ENCODE measurements at regions not wholly inside any gene's neighbourhood (a gene's known extent, or its start where the extent isn't known, plus 50 kb on each side); places are given as distances from the start of the nearest gene placed in this dataset.

GRCh38 chr10:31702954-31703353 lies 225.7 kb downstream of the ARHGAP12 start:
- Histone ChIP-seq H3K4me1 (ENCODE audit: insufficient read depth, low read length) (peaks cover 34% of the 10 kb centered on the region), H3K79me2 (ENCODE audit: insufficient read depth, low read length) (no peaks in the 10 kb centered on the region), H3K27me3 (ENCODE audit: insufficient read depth, low read length) (no peaks in the 10 kb centered on the region), H2AFZ (ENCODE audit: low read depth, low read length) (no peak overlapping the region), H3K36me3 (ENCODE audit: insufficient read depth, low read length) (no peaks in the 10 kb centered on the region), H3K9ac (ENCODE audit: low read length) (no peak overlapping the region), H3K4me3 (ENCODE audit: insufficient read depth, low read depth, low read length) (no peak overlapping the region), H3K9me3 (ENCODE audit: insufficient read depth, low read depth, low read length) (peaks cover 4% of the 10 kb centered on the region), H3K27ac (ENCODE audit: low read depth, low read length) (no peak overlapping the region), H4K20me1 (ENCODE audit: insufficient read depth, low read length) (no peaks in the 10 kb centered on the region), H3K4me2 (ENCODE audit: low read length) (no peak overlapping the region)
- DNase-seq (ENCODE audit: low read depth) (no peak), FAIRE-seq (no peak)
- Mint-ChIP-seq H3K4me1 (ENCODE audit: low read depth, unreplicated experiment) (peaks cover 26% of the 10 kb centered on the region), H3K36me3 (ENCODE audit: low read depth, unreplicated experiment) (peaks cover 3% of the 10 kb centered on the region), H3K27me3 (ENCODE audit: low read depth, unreplicated experiment) (no peaks in the 10 kb centered on the region), H3K4me3 (ENCODE audit: unreplicated experiment) (no peak overlapping the region), H3K9me3 (ENCODE audit: unreplicated experiment) (peaks cover 17% of the 10 kb centered on the region), H3K27ac (ENCODE audit: unreplicated experiment) (no peak overlapping the region)
- TF ChIP-seq EZH2 (IDR thresholded peaks at IDR 0.05; ENCODE audit: insufficient read depth, low read length) (no peak), CTCF (IDR thresholded peaks at IDR 0.05; ENCODE audit: insufficient read depth, low read depth, low read length) (no peak)

GRCh38 chr10:31702005-31702404 lies 226.6 kb downstream of the ARHGAP12 start:
- no peaks in the 10 kb centered on the region for H3K27me3 ChIP-seq (ENCODE audit: insufficient read depth, low read length)
- H3K27ac ChIP-seq (ENCODE audit: low read depth, low read length): no peak overlapping the region
- H3K4me2 ChIP-seq (ENCODE audit: low read length): no peak overlapping the region
- FAIRE-seq (no peak), DNase-seq (ENCODE audit: low read depth) (no peak)
- no peak overlapping the region for H3K9ac ChIP-seq (ENCODE audit: low read length)
- H3K9me3 ChIP-seq (ENCODE audit: insufficient read depth, low read depth, low read length): peaks cover 4% of the 10 kb centered on the region
- Mint-ChIP-seq H3K36me3 (ENCODE audit: low read depth, unreplicated experiment) (peaks cover 3% of the 10 kb centered on the region), H3K27me3 (ENCODE audit: low read depth, unreplicated experiment) (no peaks in the 10 kb centered on the region), H3K9me3 (ENCODE audit: unreplicated experiment) (peaks cover 17% of the 10 kb centered on the region), H3K27ac (ENCODE audit: unreplicated experiment) (no peak overlapping the region), H3K4me1 (ENCODE audit: low read depth, unreplicated experiment) (peaks cover 24% of the 10 kb centered on the region), H3K4me3 (ENCODE audit: unreplicated experiment) (no peak overlapping the region)
- H2AFZ ChIP-seq (ENCODE audit: low read depth, low read length): no peak overlapping the region
- H4K20me1 ChIP-seq (ENCODE audit: insufficient read depth, low read length): no peaks in the 10 kb centered on the region
- no peak overlapping the region for H3K4me3 ChIP-seq (ENCODE audit: insufficient read depth, low read depth, low read length)
- H3K36me3 ChIP-seq (ENCODE audit: insufficient read depth, low read length): no peaks in the 10 kb centered on the region
- H3K4me1 ChIP-seq (ENCODE audit: insufficient read depth, low read length): peaks cover 34% of the 10 kb centered on the region
- TF ChIP-seq EZH2 (IDR thresholded peaks at IDR 0.05; ENCODE audit: insufficient read depth, low read length) (no peak), CTCF (IDR thresholded peaks at IDR 0.05; ENCODE audit: insufficient read depth, low read depth, low read length) (no peak)
- H3K79me2 ChIP-seq (ENCODE audit: insufficient read depth, low read length): no peaks in the 10 kb centered on the region

GRCh38 chr10:31701546-31701945 lies 227.1 kb downstream of the ARHGAP12 start:
- H3K9me3 Mint-ChIP-seq (ENCODE audit: unreplicated experiment): peaks cover 16% of the 10 kb centered on the region
- peaks cover 3% of the 10 kb centered on the region for H3K36me3 Mint-ChIP-seq (ENCODE audit: low read depth, unreplicated experiment)
- TF ChIP-seq CTCF (IDR thresholded peaks at IDR 0.05; ENCODE audit: insufficient read depth, low read depth, low read length) (no peak), EZH2 (IDR thresholded peaks at IDR 0.05; ENCODE audit: insufficient read depth, low read length) (no peak)
- peaks cover 31% of the 10 kb centered on the region for H3K4me1 ChIP-seq (ENCODE audit: insufficient read depth, low read length)
- H3K27ac ChIP-seq (ENCODE audit: low read depth, low read length): no peak overlapping the region
- H3K4me3 ChIP-seq (ENCODE audit: insufficient read depth, low read depth, low read length): no peak overlapping the region
- H3K36me3 ChIP-seq (ENCODE audit: insufficient read depth, low read length): no peaks in the 10 kb centered on the region
- no peaks in the 10 kb centered on the region for H4K20me1 ChIP-seq (ENCODE audit: insufficient read depth, low read length)
- peaks cover 22% of the 10 kb centered on the region for H3K4me1 Mint-ChIP-seq (ENCODE audit: low read depth, unreplicated experiment)
- H3K27me3 Mint-ChIP-seq (ENCODE audit: low read depth, unreplicated experiment): no peaks in the 10 kb centered on the region
- H3K27me3 ChIP-seq (ENCODE audit: insufficient read depth, low read length): no peaks in the 10 kb centered on the region
- no peak for FAIRE-seq
- peaks cover 4% of the 10 kb centered on the region for H3K9me3 ChIP-seq (ENCODE audit: insufficient read depth, low read depth, low read length)
- no peaks in the 10 kb centered on the region for H3K79me2 ChIP-seq (ENCODE audit: insufficient read depth, low read length)
- no peak overlapping the region for H2AFZ ChIP-seq (ENCODE audit: low read depth, low read length)
- no peak overlapping the region for H3K27ac Mint-ChIP-seq (ENCODE audit: unreplicated experiment)
- DNase-seq (ENCODE audit: low read depth): no peak
- H3K9ac ChIP-seq (ENCODE audit: low read length): no peak overlapping the region
- H3K4me2 ChIP-seq (ENCODE audit: low read length): no peak overlapping the region
- H3K4me3 Mint-ChIP-seq (ENCODE audit: unreplicated experiment): no peak overlapping the region

All from astrocyte (in vitro differentiated cells and primary cell).